HG02973 (cell line): ENCODE measurements at regions not wholly inside any gene's neighbourhood (a gene's known extent, or its start where the extent isn't known, plus 50 kb on each side); places are given as distances from the start of the nearest gene placed in this dataset.

ENCODE experiments used
- ATAC-seq: cut with Tn5 transposase; IDR thresholded peaks from one replicate; pipeline ENCODE4 v1.9.1; 2021; ENCODE audit warnings: moderate library complexity; ENCODE audit not compliant: unreplicated experiment

DNA sequence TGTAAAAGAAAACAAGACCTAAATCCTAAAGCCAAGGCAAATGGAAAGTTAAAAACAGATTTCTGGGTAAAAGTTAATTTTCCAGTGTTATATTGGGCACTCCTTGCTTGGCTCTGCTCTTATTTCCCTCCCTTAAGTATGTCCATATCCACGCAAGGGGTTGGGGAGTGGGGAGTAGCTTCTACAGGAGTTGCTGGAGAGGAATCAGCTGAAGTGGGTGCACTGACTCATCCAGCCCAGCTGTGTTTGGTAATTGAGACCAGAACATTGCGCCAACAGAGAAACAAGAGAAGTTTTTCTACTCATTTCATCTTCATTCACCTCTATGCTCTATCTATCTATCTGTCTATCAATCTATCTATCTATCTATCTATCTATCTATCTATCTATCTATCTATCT is 298.4 kb upstream of the PDGFD start:
- ATAC-seq, result no peak

GRCh38 chr11:104451197-104451893 is 287.4 kb upstream of the PDGFD start:
- ATAC-seq, result no peak

DNA sequence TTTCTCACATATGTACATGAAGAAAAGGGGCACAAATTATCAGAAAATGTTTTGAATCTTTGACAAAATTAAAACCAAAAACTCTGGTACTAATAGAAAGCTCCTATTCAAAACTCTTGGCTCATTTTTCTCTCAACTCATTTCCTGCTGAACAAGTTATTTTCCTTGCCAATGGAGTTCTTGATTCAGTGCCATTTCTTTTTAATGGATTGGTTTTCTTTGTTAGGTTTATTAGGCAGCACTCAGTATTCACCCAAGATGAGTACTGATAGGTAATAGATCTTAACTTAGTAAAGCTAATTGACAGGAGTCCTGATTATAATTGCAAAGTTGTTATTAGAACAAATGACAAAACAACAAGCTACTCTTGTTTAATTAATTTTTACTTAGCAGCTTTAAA is 279.4 kb upstream of the PDGFD start:
- no peak for ATAC-seq

DNA sequence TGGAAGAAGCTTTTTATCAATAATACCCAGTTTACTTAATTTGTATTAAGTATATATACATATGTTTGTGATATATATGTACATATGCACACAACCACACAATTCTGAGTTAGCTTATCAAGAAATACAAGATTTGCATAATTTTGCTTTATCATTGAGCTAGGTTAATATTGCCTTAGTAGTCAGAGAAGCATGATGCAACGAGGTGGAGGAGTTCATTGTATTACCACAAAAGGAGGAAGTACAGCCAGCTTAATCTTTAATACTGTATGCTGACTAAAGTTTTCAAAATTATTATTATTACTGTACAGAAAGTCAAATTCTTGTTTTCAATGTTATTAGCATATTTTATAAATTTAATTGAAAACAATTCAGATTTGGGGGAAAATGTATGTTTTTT is 278.4 kb upstream of the PDGFD start:
- ATAC-seq, result no peak

GRCh38 chr11:104435494-104435893 is 271.5 kb upstream of the PDGFD start:
- no peak for ATAC-seq

DNA sequence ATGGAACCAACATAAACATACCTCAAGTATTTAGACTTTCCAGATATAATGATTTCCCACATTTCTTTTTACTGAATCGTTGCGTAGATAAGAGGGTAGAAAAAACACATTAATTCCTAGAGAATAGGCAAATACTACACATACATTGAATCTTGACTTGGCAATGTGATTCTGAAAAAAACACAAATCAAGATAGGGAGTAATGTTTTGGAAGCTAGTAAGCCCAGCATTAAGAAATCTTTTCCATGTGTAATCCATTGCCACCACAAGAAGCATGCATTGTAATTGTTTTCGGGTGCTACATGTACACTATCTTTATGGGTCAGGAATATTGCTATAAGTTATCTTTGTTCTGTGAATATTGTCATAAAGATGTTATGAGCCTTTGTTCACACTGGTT is 269.8 kb upstream of the PDGFD start:
- no peak for ATAC-seq

GRCh38 chr11:104432981-104433380 is 269.0 kb upstream of the PDGFD start:
- no peak for ATAC-seq

DNA sequence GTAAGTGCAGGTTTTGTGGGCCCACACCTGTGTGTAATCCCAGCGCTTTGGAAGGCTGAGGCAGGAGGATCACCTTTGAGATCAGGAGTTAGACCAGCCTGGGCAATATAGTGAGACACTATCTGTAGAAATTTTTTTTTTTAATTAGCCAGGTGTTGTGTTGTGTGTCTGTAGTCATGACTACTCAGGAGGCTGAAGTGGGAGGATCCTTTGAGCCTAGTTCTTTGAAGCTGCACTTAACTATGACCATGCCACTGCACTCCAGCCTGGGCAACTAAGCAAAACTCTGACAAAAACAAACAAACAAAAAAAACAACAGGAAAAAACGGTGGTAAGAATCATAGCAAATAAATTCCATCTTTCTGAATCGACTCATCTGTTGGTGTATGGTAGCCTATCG is 268.6 kb upstream of the PDGFD start:
- no peak for ATAC-seq

- no peak for ATAC-seq
These were observed 258.5 kb upstream of the PDGFD start for GRCh38 chr11:104422324-104422944.

DNA sequence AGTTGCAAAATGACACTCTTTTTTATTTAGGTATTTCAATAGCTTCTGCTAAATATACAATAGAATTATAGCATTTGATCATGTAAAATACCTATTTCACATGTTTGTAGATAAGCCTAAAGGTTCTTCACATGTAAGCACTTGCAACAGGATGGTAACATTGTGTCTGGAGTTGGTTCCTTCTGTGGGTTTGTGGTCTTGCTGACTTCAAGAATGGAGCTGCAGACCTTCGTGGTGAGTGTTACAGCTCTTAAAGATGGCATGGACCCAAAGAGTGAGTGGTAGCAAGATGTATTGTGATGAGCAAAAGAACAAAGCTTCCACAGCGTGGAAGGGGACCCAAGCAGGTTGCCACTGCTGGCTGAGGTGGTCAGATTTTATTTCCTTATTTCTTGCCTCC is 246.4 kb upstream of the PDGFD start:
- no peak for ATAC-seq

DNA sequence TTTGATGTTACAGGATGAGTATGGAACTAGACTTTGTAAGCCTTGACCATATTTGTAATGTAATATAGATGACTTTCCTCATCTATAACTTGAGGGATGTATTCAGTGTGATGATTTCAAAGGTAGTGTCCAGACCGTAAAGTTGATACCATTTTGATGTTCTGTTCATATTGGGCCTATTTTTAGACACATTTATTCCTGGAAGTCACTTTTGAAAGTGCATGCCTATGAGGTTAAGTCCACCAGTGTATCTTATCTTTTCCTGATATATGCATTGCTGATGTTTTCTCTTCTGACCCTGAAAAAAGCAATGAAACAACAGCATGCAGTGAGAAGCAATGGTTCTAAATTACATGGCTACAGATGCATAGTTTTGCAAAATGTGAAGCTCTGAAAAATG is 244.7 kb upstream of the PDGFD start:
- ATAC-seq, result no peak

GRCh38 chr11:104405277-104405676 is 241.3 kb upstream of the PDGFD start:
- ATAC-seq, result no peak

DNA sequence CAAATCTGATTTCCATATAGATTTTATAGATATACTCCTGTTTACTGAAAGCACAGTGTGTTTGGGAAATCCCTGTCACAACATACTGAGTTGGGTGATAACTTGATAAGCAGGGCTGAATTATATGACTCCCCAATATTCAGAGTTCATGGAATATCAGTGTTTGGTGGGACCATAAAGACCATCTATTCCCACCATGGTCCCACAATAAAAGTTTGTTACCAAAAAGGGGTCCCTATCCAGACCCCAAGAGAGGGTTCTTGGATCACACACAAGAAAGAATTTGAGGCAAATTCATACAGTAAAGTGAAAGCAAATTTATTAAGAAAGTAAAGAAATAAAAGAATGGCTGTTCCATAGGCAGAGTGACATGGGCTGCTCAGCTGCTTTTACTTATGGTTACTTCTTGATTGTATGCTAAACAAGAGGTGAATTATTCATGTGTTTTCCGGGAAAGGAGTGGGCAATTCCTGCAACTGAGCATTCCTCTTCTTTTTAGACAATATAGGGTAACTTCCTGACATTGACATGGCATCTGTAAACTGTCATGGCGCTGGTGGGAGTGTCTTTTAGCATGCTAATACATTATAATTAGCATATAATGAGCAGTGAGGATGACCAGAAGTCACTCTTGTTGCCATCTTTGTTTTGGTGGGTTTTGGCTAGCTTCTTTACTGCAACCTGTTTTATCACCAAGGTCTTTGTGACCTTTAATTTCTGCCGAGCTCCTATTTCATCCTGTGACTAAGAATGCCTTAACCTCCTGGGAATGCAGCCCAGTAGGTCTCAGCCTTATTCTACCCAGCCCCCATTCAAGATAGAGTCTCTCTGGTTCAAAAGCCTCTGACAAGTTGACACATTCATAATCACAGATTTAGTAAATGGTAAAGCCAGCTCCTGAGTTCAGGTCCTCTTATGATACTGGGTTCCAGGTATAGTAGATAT is 240.6 kb upstream of the PDGFD start:
- ATAC-seq, result no peak

DNA sequence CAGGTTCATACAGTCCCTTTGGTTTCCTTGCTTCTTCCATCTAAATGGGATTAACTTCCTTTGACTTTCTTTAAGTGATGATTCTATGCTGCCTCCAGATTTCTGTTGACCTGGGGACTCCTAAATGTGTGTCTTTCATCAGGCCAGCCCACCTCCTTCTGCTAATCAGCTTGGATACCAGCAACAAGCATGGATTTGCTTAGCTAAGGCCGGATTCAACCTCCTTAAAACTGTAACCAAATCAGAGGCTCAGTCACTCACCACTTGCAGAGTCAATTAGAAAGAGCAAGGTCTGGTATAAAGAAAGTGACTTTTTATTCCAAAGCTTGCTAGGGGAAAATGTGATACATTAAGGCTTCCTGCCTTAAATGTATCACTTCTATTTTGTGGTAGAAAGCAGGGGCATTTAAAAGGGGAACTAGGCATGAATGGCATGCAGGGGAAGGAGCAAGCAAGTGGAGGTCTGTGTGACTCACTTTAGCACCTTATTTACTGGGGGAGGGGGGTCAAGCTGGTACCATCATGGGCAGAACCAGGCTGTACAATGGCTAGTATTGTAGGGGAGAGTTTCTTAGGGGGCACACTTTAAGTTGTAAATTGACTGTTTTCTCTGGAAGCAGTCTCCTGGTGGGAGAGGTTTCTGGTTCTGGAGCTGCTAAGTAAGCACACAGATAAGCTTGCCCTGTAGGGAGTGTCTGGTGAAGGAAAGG is 239.0 kb upstream of the PDGFD start:
- no peak for ATAC-seq

- ATAC-seq, result no peak
These were observed 230.6 kb upstream of the PDGFD start for GRCh38 chr11:104394508-104394907.

- no peak for ATAC-seq
These were observed 226.7 kb upstream of the PDGFD start for GRCh38 chr11:104390651-104391050.

GRCh38 chr11:104385884-104386283 is 221.9 kb upstream of the PDGFD start:
- ATAC-seq, result no peak

GRCh38 chr11:104380358-104380757 is 216.4 kb upstream of the PDGFD start:
- ATAC-seq, result no peak

- ATAC-seq, result no peak
These were observed 208.2 kb upstream of the PDGFD start for GRCh38 chr11:104372111-104372510.

- no peak for ATAC-seq
These were observed 206.5 kb upstream of the PDGFD start for GRCh38 chr11:104370478-104370877.

DNA sequence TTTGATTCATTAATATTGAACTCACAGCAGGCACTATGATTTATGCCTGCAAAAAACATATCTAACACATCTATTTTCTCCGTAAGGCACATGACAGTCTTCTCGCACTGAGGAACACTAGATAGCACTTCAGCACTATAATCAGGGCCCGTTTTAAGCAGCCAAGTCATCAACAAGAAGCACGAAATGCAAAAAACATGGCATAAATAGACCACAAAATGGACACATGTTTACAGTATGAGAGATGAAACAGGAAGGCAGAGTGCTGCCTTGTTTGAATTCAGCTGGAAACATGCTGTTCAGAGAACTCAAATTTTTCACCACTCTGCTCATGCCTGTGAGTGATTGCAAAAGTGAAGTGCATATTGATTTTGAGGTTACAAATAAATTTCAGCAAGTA is 205.8 kb upstream of the PDGFD start:
- no peak for ATAC-seq
